HG03139 (cell line): ENCODE measurements at regions not wholly inside any gene's neighbourhood (a gene's known extent, or its start where the extent isn't known, plus 50 kb on each side); places are given as distances from the start of the nearest gene placed in this dataset.
A peak's percentile ranks its signal among the peaks of the same experiment; 100 is the strongest.

Experiments used
- ATAC-seq: cut with Tn5 transposase; IDR thresholded peaks from one replicate; pipeline ENCODE4 v1.9.1; 2021; ENCODE audit not compliant: unreplicated experiment

DNA sequence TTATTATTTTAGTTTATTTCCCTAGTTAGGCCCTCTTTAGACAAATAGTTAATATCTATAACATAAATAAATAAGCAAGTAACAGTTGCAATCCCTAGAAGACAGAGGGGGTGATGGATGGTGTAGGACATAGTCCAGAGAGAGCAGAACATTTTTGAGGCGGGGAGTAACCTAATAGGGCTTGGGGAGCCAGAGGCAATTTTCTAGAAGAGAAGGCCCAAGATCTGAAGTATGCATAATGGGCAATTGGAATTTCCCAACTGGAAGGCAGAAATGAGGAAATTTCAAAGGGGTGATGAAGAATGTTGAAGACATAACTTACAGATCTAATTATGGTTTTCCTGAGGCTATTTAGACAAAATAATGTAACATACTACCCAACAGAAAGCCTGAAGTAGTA, 525.7 kb downstream of the TUSC7 start:
- no peak for ATAC-seq

DNA sequence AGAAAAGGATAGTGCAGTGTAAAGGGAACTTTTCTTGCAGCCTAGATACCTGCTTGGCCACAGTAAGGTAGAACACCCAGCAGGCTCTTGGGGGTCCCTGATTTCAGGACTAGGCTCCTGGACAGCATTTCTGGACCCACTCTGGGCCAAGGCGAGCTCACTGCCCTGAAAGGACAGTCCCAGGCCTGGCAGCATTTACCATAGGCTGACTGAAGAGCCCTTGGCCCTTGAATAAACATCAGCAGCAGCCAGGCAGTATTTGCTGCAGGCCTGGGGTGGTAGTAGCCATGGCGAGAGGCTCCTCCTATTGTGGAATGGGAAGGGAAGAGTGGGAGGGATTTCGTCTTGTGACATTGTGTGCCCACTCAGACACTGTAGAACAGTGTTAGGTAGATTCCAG, 529.2 kb downstream of the TUSC7 start:
- ATAC-seq, result no peak

DNA sequence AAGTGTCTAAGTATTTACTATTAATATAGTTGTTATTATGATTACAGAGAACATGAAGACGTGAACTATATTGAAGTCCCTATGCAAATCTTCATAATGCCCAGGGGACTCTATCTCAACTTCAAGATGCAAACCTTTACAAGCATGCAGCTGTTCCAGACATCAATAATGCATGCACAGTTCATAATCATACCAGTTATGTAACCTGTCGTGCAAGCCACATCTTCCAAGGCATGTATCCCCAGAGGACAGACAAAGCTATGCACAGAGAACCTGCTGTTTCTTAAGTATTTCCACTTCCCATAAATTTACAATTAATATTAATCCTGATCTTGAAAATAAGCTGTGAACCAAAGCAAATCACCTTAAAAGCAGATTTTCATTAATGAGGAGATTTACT, 534.1 kb downstream of the TUSC7 start:
- no peak for ATAC-seq

DNA sequence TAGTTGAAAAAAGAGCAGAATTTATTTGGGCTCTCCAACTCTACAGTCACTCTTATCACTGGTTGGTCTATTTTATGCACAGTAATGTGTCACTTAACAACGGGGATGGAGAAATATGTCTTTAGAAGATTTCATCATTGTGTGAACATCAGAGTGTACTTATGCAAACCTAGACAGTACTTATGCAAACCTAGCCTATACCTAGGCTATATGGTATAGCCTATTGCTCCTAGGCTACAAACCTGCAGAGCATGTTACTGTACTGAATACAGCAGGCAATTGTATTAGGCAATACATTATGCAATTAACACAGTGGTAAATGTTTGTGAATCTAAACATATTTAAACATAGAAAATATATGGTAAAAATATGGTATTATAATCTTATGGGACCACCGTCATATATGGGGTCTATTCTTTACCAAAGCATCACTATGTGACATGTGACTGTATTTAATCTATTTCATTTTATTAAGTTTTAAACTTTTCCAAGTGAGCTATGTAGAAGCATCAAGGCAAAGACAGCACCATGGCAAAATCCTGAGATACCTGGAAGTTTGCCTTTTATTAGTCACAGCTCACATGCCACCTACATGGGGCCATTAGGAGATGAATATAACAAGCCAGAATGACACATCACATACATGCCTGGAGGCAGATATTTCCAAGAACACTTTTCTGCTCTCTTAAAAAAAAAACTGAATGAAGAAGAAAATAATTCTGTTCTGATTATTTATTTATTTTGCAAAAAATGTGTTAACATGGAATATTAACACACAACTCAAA, 537.4 kb downstream of the TUSC7 start:
- ATAC-seq, result no peak

DNA sequence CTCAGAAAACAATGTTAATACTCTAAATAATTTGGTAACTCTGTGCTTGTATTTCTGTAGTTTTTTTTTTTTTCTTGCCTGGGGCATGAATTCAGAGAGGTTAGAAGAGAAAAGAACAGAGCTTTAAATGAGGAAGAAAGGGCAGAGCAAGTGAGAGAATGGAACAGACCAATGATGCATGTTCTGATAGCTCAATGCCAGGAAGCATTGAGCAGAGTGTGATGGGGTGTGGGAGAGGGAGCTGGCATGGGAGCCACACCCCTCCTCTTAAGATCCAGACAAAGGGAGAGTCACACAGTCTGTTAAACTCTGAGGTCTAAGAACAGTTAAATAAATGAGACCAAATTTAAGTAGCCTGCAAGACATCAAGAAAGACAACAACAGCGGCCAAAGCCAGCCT, 538.6 kb downstream of the TUSC7 start:
- no peak for ATAC-seq

DNA sequence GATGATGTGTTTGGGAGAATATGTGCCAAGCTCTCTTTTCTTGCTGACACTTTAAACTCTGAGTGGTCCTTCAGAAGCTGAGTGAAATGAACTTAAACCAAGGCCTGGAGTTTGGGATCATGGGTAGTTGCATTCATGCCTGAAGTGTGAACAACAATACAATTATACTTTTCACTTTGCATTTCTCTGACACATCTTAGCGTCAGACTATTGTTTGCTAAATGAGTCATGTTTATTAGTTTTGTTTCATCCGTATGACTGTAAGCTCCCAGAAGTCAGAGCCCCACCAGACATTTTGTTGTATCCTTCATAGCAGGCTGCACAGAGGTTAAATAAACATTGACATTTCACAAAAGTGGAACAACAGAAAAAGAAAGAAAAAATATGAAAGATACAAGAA, 542.6 kb downstream of the TUSC7 start:
- no peak for ATAC-seq

GRCh38 chr3:117252651-117253050, 543.1 kb downstream of the TUSC7 start:
- ATAC-seq, result no peak

DNA sequence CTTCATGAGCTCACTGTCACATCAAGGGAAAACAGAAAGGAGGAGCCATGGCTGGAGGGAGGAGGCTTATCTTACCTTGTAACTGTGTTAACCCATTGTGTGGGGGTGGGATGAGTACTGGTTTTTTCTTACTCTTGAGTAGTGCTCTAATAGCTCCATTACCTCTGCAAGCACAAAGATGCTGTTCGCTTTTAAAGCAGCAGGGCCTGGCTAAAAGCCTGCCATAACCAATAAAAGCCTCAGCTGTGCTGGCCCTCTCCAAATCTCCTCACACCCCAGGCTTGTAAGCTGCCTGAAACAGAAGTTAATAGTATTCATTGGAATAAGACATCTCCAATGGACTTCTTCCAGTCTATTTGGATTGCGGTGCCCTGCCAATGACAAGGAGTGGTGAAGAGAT, 544.1 kb downstream of the TUSC7 start:
- no peak for ATAC-seq

DNA sequence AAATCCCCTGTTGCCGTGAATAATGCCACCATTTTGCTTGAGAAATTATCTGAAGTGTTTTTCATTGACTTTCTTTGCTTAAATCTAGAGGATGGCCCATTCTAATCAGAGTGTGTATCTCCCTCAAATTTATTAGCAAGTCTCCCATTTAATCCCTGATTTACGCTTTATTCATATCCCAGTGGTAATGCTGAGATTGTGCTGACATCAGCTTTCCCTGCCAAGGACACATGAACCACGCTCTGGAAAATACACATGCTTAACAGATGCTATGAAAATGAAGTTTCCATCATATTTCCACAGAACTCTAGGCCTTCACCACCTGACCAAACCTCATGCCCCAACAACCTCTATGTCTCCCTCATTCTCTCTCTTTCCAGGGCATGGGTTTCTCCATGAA, 545.4 kb downstream of the TUSC7 start:
- ATAC-seq, result no peak

GRCh38 chr3:117255736-117256135, 546.2 kb downstream of the TUSC7 start:
- ATAC-seq, result no peak

DNA sequence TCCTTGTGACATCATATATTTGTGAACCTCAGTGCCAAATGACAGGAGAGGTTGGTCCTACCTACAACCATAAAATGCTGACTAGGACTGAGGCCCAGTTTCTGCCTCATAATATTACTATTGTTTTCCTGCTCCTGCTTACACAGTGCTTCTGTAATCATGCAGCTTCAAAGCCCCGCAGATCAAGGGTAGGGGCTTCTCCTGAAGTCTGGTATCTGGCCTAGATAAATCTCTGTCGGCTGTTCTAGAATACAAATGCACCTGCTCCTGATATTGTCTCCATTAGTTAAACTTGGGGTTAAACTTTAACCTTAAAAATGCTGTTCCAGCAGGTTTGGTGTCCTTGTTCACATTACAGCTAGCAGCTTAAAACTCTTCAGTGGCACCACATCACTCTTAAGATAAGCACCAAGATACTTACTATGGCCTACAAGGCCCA, 552.4 kb downstream of the TUSC7 start:
- ATAC-seq, result no peak

GRCh38 chr3:117263270-117263669, 553.7 kb downstream of the TUSC7 start:
- no peak for ATAC-seq

DNA sequence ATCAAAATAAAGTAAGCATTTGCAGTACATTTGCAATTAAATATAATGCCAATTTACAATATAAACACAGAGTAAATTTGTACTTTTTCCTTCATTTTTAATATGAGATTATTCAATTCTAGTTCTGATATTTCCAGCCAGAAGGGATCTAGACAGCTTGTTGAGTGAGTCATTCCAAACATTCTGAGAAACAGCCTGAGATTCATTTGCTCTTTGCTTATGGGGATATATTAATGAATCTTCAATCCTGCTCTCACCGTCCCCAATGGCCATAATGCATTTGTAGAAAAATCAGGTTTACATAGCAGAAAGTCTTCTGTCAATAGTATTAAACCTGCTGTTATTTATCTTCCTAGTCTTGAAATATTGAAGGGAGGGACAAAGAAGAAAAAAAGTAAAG, 554.2 kb downstream of the TUSC7 start:
- ATAC-seq, result no peak

- ATAC-seq, result no peak
Observed at GRCh38 chr3:117264204-117264994, 554.8 kb downstream of the TUSC7 start.

DNA sequence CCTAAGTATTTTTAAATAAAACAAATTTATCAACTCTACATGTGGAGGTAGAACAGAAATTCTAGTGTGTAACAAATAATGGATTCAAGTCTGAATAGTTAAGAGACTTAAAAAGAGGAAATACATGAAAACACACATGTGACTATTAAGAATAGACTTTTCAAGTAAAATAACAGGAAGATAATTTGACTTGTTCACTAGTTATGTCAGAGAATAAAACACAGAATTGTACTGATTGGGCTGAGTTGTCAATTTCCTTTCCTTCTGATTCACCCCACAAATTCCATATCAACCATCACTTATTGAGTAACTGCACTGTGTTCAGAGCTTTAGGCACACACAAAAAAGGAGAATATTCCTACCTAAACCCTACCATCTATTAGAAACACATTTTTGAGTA, 557.2 kb downstream of the TUSC7 start:
- ATAC-seq, result no peak

GRCh38 chr3:117268318-117268717, 558.7 kb downstream of the TUSC7 start:
- no peak for ATAC-seq

DNA sequence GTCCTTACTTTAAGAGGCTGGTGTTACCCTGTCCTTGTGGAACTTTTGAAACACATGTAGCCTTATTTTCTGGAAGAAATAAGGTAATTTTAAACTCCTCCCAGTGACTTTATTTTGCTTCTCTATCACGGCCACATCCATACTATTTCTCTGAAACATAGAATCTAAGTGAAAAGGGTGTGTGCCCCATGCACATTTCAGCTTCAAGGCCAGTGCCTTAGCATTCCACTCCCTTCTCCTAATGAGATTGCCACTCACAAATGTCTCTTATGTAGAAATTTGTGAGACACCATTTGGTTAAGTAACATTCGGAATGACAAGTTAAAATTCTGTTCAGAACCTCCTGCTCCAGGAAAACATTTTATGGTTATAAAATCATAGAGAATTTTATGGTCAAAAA, 562.7 kb downstream of the TUSC7 start:
- ATAC-seq, result no peak

DNA sequence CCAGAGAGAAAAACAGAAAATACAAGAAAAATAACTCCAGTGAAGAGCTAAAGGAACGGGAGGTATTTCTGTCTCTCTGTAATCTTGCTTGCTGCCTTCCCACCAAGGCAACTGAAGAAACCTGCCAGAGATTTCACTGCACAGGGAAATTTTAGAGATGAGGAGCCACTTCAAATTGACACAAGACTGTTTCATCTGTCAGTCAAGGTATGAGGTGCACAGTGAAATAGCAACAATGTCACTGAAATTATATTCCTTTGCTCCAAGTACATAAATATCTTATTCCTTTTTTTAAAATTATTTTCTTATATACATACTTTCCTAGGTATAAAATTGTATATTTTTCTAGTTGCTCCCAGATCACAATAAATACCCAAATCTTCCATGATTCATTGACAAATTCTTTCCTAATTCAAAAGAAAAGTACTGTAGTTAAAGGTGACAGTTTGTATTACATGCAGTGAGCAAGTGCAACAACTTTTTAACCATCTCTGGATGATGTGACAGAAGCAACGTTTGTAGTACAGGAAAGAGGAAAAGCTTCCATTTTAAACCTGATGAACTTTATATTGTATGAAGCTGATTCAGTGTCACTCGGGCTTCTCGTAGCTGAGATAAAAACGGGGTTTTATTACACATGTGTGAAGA, 563.4 kb downstream of the TUSC7 start:
- ATAC-seq, result no peak

DNA sequence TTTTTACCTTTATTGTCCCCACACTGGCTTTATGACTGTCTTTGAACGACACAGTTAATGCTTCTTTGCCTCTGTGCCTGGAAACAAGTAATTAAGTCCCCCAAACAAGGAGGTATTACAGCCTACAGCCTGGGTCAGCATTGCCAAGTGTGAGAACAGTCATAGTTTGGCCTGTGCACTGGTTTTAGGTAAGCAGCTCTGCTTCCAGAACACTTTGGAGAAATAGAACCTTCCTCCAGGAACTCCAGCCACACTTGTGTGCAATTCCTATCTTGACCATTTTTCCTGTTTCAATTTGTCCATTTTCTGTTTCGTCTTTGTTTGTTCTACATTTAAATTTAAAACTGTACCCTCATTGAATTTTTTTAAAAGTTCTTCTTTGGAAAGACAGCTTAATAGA, 568.2 kb downstream of the TUSC7 start:
- ATAC-seq, result no peak

- peak; percentile 88 for ATAC-seq
Observed at GRCh38 chr3:117278424-117279190, 569.0 kb downstream of the TUSC7 start.

GRCh38 chr3:117281371-117281770, 571.8 kb downstream of the TUSC7 start:
- ATAC-seq, result no peak
